ENCODE measurements at regions not wholly inside any gene's neighbourhood (a gene's known extent, or its start where the extent isn't known, plus 50 kb on each side); places are given as distances from the start of the nearest gene placed in this dataset.
"Not testable (repeated sequence)": the region's sequence is repeated elsewhere in the genome, so short reads cannot be mapped to it uniquely, and the experiment has no call there.

DNA sequence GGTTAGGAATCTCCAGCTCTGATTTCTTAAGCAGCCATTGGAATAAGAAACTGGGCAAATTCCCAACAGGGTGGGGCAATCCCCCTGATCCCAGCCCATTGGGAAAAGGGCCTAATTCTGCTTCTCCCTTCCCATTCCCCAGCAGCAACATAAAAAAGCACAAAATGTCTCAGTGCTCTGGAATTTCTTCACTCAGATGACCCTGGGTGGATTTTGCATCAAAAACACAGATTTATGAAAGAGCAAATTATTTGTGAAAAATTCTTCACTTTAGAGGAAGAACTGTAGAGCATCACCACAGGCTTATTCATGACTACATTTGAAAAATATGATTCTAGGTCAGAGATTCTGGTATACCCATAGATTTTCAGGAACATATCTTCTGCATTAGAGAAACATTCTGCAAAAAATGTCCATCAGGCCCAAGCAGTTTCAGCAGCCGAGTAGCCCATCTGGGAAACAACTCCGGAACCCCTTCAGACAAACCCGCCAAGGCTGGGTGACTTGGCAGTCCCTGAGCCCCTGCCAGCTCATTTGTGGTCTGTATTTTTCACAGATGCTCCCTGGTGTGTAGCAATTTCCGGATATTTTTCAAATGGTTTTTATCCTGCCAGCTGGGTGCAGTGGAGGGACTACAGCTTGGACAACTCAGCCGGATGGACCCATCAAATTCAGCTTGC lies 102.1 kb upstream of the RANBP3L start:
- TF ChIP-seq, protein P1, sequence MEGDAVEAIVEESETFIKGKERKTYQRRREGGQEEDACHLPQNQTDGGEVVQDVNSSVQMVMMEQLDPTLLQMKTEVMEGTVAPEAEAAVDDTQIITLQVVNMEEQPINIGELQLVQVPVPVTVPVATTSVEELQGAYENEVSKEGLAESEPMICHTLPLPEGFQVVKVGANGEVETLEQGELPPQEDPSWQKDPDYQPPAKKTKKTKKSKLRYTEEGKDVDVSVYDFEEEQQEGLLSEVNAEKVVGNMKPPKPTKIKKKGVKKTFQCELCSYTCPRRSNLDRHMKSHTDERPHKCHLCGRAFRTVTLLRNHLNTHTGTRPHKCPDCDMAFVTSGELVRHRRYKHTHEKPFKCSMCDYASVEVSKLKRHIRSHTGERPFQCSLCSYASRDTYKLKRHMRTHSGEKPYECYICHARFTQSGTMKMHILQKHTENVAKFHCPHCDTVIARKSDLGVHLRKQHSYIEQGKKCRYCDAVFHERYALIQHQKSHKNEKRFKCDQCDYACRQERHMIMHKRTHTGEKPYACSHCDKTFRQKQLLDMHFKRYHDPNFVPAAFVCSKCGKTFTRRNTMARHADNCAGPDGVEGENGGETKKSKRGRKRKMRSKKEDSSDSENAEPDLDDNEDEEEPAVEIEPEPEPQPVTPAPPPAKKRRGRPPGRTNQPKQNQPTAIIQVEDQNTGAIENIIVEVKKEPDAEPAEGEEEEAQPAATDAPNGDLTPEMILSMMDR (conservative IDR thresholded peaks at IDR 0.05) = no peak
- H3K27me3 ChIP-seq (ENCODE audit: control insufficient read depth, insufficient read depth, low read length, poor library complexity, severe bottlenecking) = peaks cover 12% of the 10 kb centered on the region
- H3K9me3 Mint-ChIP-seq = no peaks in the 10 kb centered on the region
- H3K4me3 ChIP-seq (ENCODE audit: low read length) = no peak overlapping the region
- H3K9ac ChIP-seq (ENCODE audit: extremely low read depth, low read length, poor library complexity, severe bottlenecking) = no peak overlapping the region
- no peaks in the 10 kb centered on the region for H3K36me3 Mint-ChIP-seq (ENCODE audit: low read depth)
- H3K4me1 Mint-ChIP-seq = peaks cover 15% of the 10 kb centered on the region
- peaks cover 4% of the 10 kb centered on the region for H3K4me1 ChIP-seq (ENCODE audit: control insufficient read depth, insufficient read depth, low read length)
- DNase-seq = no peak
- H3K36me3 ChIP-seq (ENCODE audit: control insufficient read depth, insufficient read depth, low read length) = no peaks in the 10 kb centered on the region
- peaks cover 17% of the 10 kb centered on the region for H3K27me3 Mint-ChIP-seq (ENCODE audit: insufficient read depth)
- 89 to 95% methylated on average over 5 of the region's 5 CpGs for WGBS, 2 experiments (ENCODE audit: insufficient coverage in 1 of 2, insufficient read length in 1 of 2)
- no peak overlapping the region for H3K27ac ChIP-seq (ENCODE audit: low read depth, low read length)
- H3K9me3 ChIP-seq (ENCODE audit: control insufficient read depth, low read length) = no peaks in the 10 kb centered on the region
- H3K4me3 Mint-ChIP-seq = no peak overlapping the region
- H3K27ac Mint-ChIP-seq = no peak overlapping the region

DNA sequence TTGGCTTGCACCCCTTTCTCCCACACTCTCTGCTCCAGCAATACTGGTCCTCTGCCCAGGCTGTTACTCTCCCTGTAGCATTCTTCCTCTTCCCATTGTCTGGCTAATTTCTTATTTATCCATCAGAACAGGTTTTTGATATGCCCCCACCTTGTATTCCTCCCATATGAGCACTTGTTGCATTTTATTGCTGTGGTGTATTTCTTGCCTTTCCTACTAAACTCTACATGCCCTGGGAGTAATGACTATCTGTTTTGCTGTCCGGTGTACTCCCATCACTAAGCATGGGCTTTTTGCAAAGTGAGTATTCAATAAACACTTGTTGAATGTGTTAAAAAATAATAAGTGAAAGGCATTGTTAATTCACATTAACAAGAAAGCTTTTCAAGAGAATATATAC lies 104.3 kb upstream of the RANBP3L start:
- Mint-ChIP-seq H3K4me1 (peaks cover 12% of the 10 kb centered on the region), H3K27me3 (ENCODE audit: insufficient read depth) (peaks cover 17% of the 10 kb centered on the region), H3K27ac (no peak overlapping the region), H3K36me3 (ENCODE audit: low read depth) (no peaks in the 10 kb centered on the region), H3K4me3 (no peak overlapping the region), H3K9me3 (no peaks in the 10 kb centered on the region)
- peaks cover 6% of the 10 kb centered on the region for H3K27me3 ChIP-seq (ENCODE audit: control insufficient read depth, insufficient read depth, low read length, poor library complexity, severe bottlenecking)
- H3K4me1 ChIP-seq (ENCODE audit: control insufficient read depth, insufficient read depth, low read length) = peaks cover 4% of the 10 kb centered on the region
- DNase-seq = no peak
- TF ChIP-seq, protein P1 (conservative IDR thresholded peaks at IDR 0.05) = no peak
- no CpG with 5 or more reads among the region's 1 CpG for WGBS, 2 experiments (ENCODE audit: insufficient coverage in 1 of 2, insufficient read length in 1 of 2)
- no peak overlapping the region for H3K4me3 ChIP-seq (ENCODE audit: low read length)
- H3K27ac ChIP-seq (ENCODE audit: low read depth, low read length) = no peak overlapping the region
- H3K9ac ChIP-seq (ENCODE audit: extremely low read depth, low read length, poor library complexity, severe bottlenecking) = no peak overlapping the region
- H3K9me3 ChIP-seq (ENCODE audit: control insufficient read depth, low read length) = no peaks in the 10 kb centered on the region
- H3K36me3 ChIP-seq (ENCODE audit: control insufficient read depth, insufficient read depth, low read length) = no peaks in the 10 kb centered on the region

DNA sequence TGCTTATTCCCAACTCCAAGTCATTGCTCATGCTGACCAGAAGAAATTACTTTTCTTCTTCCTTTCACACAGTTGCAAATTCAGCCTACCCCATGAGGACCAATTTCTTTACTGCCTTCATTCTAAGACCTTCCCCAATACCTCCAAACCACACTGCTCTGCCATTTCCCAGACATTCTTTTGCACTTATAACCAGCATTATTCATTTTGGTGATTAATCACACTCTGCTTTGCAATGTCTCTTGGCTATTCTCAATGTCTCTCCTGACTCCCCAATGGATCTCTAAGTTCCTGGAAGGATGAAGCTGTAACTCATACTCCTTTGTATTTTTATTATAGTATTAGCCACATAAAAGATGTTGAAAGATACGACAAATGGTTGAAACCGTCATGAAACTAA lies 105.7 kb upstream of the RANBP3L start:
- Histone ChIP-seq H3K9ac (ENCODE audit: extremely low read depth, low read length, poor library complexity, severe bottlenecking) (no peak overlapping the region), H3K27ac (ENCODE audit: low read depth, low read length) (no peak overlapping the region), H3K27me3 (ENCODE audit: control insufficient read depth, insufficient read depth, low read length, poor library complexity, severe bottlenecking) (peaks cover 6% of the 10 kb centered on the region), H3K36me3 (ENCODE audit: control insufficient read depth, insufficient read depth, low read length) (no peaks in the 10 kb centered on the region), H3K4me1 (ENCODE audit: control insufficient read depth, insufficient read depth, low read length) (peaks cover 4% of the 10 kb centered on the region), H3K9me3 (ENCODE audit: control insufficient read depth, low read length) (no peaks in the 10 kb centered on the region), H3K4me3 (ENCODE audit: low read length) (no peak overlapping the region)
- H3K27ac Mint-ChIP-seq = no peak overlapping the region
- TF ChIP-seq, protein P1 (conservative IDR thresholded peaks at IDR 0.05) = no peak
- no peaks in the 10 kb centered on the region for H3K36me3 Mint-ChIP-seq (ENCODE audit: low read depth)
- H3K4me3 Mint-ChIP-seq = no peak overlapping the region
- WGBS, 2 experiments (ENCODE audit: insufficient coverage in 1 of 2, insufficient read length in 1 of 2) = 100% methylated on average over 2 of the region's 2 CpGs; no CpG with 5 or more reads in 1 of the 2 experiments
- peaks cover 12% of the 10 kb centered on the region for H3K4me1 Mint-ChIP-seq
- no peak for DNase-seq
- H3K9me3 Mint-ChIP-seq = peaks cover 4% of the 10 kb centered on the region
- H3K27me3 Mint-ChIP-seq (ENCODE audit: insufficient read depth) = peaks cover 12% of the 10 kb centered on the region

DNA sequence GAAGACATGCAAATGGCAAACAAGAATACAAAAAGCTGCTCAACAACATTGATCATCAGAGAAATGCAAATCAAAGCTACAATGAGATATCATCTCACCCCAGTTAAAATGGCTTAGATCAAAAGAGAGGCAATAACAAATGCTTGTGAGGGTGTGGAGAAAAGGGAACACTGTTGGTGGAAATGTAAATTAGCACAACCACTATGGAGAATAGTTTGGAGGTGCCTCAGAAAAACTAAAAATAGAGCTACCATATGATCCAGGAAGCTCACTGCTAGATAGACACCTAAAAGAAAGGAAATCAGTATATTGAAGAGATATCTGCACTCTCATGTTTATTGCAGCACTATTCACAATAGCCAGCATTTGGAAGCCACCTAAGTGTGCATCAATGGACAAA lies 108.0 kb upstream of the RANBP3L start:
- not testable (repeated sequence) for H3K4me1 ChIP-seq (ENCODE audit: control insufficient read depth, insufficient read depth, low read length); H3K36me3 Mint-ChIP-seq (ENCODE audit: low read depth); DNase-seq; H3K4me3 ChIP-seq (ENCODE audit: low read length); H3K9me3 Mint-ChIP-seq; H3K9ac ChIP-seq (ENCODE audit: extremely low read depth, low read length, poor library complexity, severe bottlenecking); H3K4me3 Mint-ChIP-seq; H3K36me3 ChIP-seq (ENCODE audit: control insufficient read depth, insufficient read depth, low read length); H3K27ac Mint-ChIP-seq; H3K4me1 Mint-ChIP-seq; H3K27ac ChIP-seq (ENCODE audit: low read depth, low read length); H3K9me3 ChIP-seq (ENCODE audit: control insufficient read depth, low read length); H3K27me3 ChIP-seq (ENCODE audit: control insufficient read depth, insufficient read depth, low read length, poor library complexity, severe bottlenecking)
- peaks cover 26% of the 10 kb centered on the region for H3K27me3 Mint-ChIP-seq (ENCODE audit: insufficient read depth)

DNA sequence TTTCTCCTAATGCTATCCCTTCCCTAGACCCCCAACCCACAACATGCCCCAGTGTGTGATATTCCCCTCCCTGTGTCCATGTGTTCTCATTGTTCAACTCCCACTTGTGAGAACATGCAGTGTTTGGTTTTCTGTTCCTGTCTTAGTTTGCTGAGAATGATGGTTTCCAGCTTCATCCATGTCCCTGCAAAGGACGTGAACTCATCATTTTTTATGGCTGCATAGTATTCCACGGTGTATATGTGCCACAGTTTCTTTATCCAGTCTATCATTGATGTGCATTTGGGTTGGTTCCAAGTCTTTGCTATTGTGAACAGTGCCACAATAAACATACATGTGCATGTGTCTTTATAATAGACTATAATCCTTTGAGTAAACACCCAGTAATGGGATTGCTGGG lies 109.0 kb upstream of the RANBP3L start:
- not testable (repeated sequence) for H3K9ac ChIP-seq (ENCODE audit: extremely low read depth, low read length, poor library complexity, severe bottlenecking); H3K27ac Mint-ChIP-seq; H3K4me3 Mint-ChIP-seq; H3K27me3 ChIP-seq (ENCODE audit: control insufficient read depth, insufficient read depth, low read length, poor library complexity, severe bottlenecking); H3K4me1 ChIP-seq (ENCODE audit: control insufficient read depth, insufficient read depth, low read length); H3K9me3 ChIP-seq (ENCODE audit: control insufficient read depth, low read length); H3K4me3 ChIP-seq (ENCODE audit: low read length); H3K27ac ChIP-seq (ENCODE audit: low read depth, low read length); DNase-seq; H3K9me3 Mint-ChIP-seq; H3K36me3 Mint-ChIP-seq (ENCODE audit: low read depth); H3K36me3 ChIP-seq (ENCODE audit: control insufficient read depth, insufficient read depth, low read length); H3K4me1 Mint-ChIP-seq
- H3K27me3 Mint-ChIP-seq (ENCODE audit: insufficient read depth) = peaks cover 24% of the 10 kb centered on the region
- WGBS, 2 experiments (ENCODE audit: insufficient coverage in 1 of 2, insufficient read length in 1 of 2) = 88 to 97% methylated on average over 2 of the region's 2 CpGs
